Memory B cell (primary cell): ENCODE measurements at regions not wholly inside any gene's neighbourhood (a gene's known extent, or its start where the extent isn't known, plus 50 kb on each side); places are given as distances from the start of the nearest gene placed in this dataset.

Experiments used
- ATAC-seq: fragments of 150-1000 bp; cut with Tn5 transposase; 2 replicates; pipeline ENCODE4 v1.10.0; 2021; ENCODE audit warnings: low read depth, mild to moderate bottlenecking, moderate library complexity
- DNase-seq, 2 donors: peaks; one replicate each; pipeline ENCODE4 v3.0.0; 2022; ENCODE audit warnings: low spot score in 2 of 2
- H3K27ac Mint-ChIP-seq: one replicate; pipeline ENCODE4 v1.8.0; 2022; ENCODE audit warnings: mild to moderate bottlenecking, moderate library complexity, mixed read lengths
- H3K27me3 Mint-ChIP-seq: one replicate; pipeline ENCODE4 v1.8.0; 2022; ENCODE audit warnings: mixed read lengths
- H3K36me3 Mint-ChIP-seq: one replicate; pipeline ENCODE4 v1.8.0; 2022; ENCODE audit warnings: mild to moderate bottlenecking, mixed read lengths
- H3K4me1 Mint-ChIP-seq: one replicate; pipeline ENCODE4 v1.8.0; 2022; ENCODE audit warnings: mixed read lengths
- H3K4me3 Mint-ChIP-seq: one replicate; pipeline ENCODE4 v1.8.0; 2022; ENCODE audit warnings: mild to moderate bottlenecking, moderate library complexity, mixed read lengths
- H3K9me3 Mint-ChIP-seq: one replicate; pipeline ENCODE4 v1.8.0; 2022; ENCODE audit warnings: mixed read lengths

DNA sequence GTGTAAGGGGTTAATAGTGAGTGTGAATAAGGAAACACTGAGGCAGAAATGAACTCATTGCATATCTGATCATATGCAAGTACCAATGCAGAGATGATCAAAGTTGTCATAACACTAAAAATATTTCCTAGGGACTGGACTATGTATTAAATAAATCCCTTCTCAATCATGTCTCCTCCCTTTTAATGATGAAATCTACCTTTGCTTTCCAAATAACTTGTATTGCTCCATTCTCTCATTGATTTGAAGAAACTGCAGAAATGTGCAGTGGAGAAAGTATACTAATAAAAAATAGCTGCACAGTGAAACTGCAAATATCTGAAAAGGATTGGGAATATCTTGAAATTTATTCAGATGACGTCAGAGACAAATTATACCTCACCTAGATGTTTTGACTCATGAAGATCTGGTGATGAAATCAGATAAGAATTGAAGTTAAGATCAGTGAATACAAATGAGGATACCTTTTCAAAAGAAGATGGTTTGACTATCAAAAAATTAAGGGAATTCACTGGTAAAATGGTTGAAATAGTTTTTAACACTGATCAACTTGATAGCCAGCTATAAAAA, 1264.9 kb upstream of the USP15 start:
- Mint-ChIP-seq H3K4me1 (no peaks in the 10 kb centered on the region), H3K27ac (no peak overlapping the region), H3K9me3 (peaks cover 2% of the 10 kb centered on the region), H3K36me3 (no peaks in the 10 kb centered on the region), H3K27me3 (no peaks in the 10 kb centered on the region), H3K4me3 (no peak overlapping the region)
- DNase-seq (no peak), ATAC-seq (no peak)

DNA sequence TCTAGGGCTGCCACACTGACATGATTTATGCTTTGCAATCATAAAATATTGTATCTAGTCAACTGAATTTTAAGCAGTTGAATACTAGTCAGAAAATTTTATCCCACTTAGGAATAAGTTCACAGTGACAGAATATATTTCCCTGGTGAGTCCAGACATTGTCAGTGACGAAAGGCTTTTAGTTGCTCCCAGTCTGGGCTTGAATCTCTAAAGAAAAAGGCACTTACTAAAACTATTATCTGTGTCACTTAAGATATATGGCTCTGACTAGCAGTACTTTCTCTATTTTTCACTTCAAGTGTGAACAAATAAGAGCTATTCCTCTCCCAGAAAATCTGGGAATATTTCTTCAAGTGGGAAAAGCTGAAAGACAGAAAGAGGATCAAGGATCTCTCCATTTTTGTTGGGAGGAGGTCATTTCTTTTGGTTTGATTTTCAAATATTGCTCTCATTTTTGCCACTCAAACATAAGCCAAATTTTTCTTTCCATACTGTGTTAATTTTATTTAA, 1262.3 kb upstream of the USP15 start:
- DNase-seq, result no peak
- H3K4me3 Mint-ChIP-seq, result no peak overlapping the region
- H3K27ac Mint-ChIP-seq, result no peak overlapping the region
- no peaks in the 10 kb centered on the region for H3K4me1 Mint-ChIP-seq
- H3K27me3 Mint-ChIP-seq, result no peaks in the 10 kb centered on the region
- H3K36me3 Mint-ChIP-seq, result no peaks in the 10 kb centered on the region
- ATAC-seq, result no peak
- H3K9me3 Mint-ChIP-seq, result peaks cover 5% of the 10 kb centered on the region

DNA sequence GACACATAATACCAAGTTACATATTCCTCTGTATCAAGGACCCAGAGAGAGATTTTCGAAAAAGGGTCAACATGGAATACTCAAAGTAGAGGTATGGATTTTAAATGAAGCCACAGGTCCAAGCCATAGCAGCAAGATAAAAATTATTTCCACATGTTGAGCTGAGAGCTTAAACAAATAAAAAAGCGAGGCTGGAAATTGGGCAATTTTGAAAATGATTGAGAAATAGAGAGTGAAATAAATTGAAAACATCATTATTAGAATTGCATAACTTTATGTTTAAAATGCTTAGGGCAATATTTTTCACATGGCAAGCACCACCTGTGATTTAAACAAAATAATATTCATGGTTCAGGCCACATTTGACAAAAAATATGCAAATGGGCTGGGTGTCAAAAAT, 1251.0 kb upstream of the USP15 start:
- Mint-ChIP-seq H3K9me3 (no peaks in the 10 kb centered on the region), H3K4me1 (no peaks in the 10 kb centered on the region), H3K27me3 (no peaks in the 10 kb centered on the region), H3K36me3 (no peaks in the 10 kb centered on the region), H3K4me3 (no peak overlapping the region), H3K27ac (no peak overlapping the region)
- ATAC-seq (no peak), DNase-seq (no peak)

DNA sequence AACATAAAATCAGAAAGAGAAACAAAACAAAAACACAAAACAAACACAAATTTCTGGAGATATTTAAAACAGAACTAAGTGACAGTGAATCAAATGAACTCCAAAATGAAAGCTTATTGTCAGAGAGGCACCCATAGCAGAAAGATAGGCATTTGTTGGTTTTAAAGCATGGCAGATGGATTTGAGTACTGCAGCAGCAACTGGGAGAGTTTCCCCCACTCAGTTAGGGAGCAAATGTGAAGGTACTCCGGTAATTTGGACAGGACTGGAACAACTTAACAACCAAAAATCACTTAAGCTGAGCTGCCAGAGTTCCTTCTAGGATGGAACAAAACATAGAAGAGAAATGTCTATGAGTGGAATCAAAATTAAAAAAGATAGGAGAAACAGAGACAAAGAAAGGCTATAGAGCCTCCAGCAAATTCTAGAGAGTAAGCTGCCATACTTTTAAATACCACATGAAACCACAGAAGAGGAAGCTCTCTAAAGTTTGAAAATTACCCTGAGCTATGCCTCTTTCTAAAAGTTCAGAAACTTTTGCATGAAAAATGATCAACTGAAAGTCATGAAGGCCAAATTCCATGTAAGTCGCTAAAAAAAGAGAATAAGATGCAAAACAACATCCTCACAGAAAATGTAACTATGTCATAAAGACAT, 1248.3 kb upstream of the USP15 start:
- Mint-ChIP-seq H3K4me1 (no peaks in the 10 kb centered on the region), H3K27me3 (no peaks in the 10 kb centered on the region), H3K27ac (no peak overlapping the region), H3K4me3 (no peak overlapping the region), H3K9me3 (peaks cover 2% of the 10 kb centered on the region), H3K36me3 (no peaks in the 10 kb centered on the region)
- DNase-seq, result no peak
- no peak for ATAC-seq

DNA sequence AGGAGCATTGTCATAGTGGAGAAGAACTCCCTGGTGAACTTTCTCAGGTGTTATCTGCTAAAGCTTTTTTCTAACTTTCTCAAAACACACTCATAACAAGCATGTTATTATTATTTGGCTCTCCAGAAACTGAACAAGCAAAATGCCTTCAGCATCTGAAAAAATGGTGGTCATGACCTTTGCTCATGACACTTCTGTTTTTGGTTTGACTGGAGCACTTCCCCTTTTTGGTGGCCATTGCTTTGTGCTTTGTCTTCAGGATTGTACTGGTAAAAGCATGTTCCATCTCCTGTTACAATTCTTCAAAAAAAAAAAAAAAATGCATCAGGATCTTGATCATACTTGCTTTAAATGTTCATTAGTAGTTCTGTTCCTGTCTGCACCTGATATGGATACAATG, 1241.6 kb upstream of the USP15 start:
- no peaks in the 10 kb centered on the region for H3K4me1 Mint-ChIP-seq
- H3K4me3 Mint-ChIP-seq, result no peak overlapping the region
- peaks cover 7% of the 10 kb centered on the region for H3K9me3 Mint-ChIP-seq
- H3K27ac Mint-ChIP-seq, result no peak overlapping the region
- ATAC-seq (no peak), DNase-seq (no peak)
- H3K36me3 Mint-ChIP-seq, result no peaks in the 10 kb centered on the region
- H3K27me3 Mint-ChIP-seq, result no peaks in the 10 kb centered on the region

DNA sequence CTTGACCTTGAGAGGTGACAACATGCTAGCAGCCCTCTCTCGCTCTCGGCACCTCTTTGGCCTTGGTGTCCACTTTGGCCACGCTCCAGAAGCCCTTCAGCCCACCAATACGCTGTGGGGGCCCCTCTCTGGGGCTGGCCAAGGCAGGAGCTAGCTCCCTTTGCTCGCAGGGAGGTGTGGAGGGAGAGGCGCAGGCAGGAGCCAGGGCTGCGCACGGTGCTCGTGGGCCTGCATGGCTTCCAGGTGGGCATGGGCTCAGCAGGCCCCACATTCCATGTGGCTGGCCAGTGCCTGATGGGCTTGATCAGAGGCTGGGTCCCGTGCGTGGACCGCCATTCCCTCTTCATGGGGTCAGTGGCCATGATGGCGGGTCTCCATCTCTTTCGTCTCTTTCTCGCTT, 1237.0 kb upstream of the USP15 start:
- no peaks in the 10 kb centered on the region for H3K36me3 Mint-ChIP-seq
- DNase-seq, result no peak
- peaks cover 6% of the 10 kb centered on the region for H3K9me3 Mint-ChIP-seq
- H3K27me3 Mint-ChIP-seq, result no peaks in the 10 kb centered on the region
- H3K4me1 Mint-ChIP-seq, result no peaks in the 10 kb centered on the region
- ATAC-seq, result no peak
- no peak overlapping the region for H3K27ac Mint-ChIP-seq
- H3K4me3 Mint-ChIP-seq, result no peak overlapping the region

DNA sequence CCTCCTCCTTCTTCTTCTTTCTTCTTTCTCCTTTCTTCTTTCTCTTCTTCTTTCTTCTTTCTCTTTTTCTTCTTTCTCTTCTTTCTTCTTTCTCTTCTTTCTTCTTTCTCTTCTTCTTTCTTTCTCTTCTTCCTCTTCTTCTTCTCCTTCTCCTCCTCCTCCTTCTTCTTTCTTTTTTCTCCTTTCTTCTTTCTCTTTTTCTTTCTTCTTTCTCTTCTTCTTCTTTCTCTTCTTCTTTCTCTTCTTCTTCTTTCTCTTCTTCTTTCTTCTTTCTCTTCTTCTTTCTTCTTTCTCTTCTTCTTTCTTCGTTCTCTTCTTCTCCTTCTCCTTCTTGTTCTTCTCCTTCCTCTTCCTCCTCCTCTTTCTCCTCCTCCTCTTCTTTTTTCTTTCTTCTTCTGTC, 1230.7 kb upstream of the USP15 start:
- Mint-ChIP-seq H3K27ac (no peak overlapping the region), H3K9me3 (peaks cover 8% of the 10 kb centered on the region), H3K27me3 (no peaks in the 10 kb centered on the region), H3K36me3 (peaks cover 5% of the 10 kb centered on the region), H3K4me3 (no peak overlapping the region), H3K4me1 (no peaks in the 10 kb centered on the region)
- ATAC-seq (no peak), DNase-seq (no peak)

DNA sequence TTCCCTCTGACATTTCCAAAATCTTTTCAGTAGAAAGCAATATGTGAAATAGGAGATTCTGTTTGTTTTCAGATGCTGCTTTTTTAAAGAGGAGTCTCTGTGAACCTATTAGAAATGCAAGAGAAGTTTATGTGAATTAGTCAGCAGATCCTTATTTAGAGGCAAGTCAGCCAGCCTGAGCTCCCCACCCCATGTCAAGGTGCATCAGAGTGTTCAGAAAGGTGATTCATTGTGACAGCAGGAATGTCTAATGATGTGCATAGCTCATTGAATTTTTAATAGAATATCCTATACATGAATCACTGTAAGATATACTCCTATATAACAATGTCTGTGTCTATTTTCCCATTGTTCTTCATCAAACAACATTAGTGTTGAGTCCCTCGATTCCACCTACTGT, 1222.4 kb upstream of the USP15 start:
- Mint-ChIP-seq H3K36me3 (no peaks in the 10 kb centered on the region), H3K4me3 (no peak overlapping the region), H3K27me3 (no peaks in the 10 kb centered on the region), H3K9me3 (no peaks in the 10 kb centered on the region), H3K27ac (no peak overlapping the region), H3K4me1 (no peaks in the 10 kb centered on the region)
- ATAC-seq, result no peak
- no peak for DNase-seq

DNA sequence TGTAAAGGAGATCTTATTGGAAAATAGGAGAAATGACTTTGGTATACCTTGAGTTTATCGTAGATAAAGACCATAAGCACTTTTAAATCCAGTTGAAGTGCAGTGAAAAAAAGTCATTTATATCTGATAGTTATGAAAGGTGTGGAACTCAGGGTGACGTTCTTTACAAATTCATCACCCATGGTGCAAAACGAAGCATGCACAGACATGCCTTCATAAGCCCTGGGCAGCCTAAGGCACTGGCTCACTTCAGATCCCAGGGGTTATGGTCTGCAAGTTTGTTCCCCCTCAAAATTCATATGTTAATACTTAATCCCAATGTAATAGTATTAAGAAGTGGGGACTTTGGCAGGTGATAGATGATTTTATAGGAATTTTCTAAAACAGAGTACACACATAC, 1216.4 kb upstream of the USP15 start:
- ATAC-seq, result no peak
- Mint-ChIP-seq H3K27me3 (no peaks in the 10 kb centered on the region), H3K4me3 (no peak overlapping the region), H3K9me3 (peaks cover 2% of the 10 kb centered on the region), H3K27ac (no peak overlapping the region), H3K36me3 (no peaks in the 10 kb centered on the region), H3K4me1 (no peaks in the 10 kb centered on the region)
- no peak for DNase-seq

DNA sequence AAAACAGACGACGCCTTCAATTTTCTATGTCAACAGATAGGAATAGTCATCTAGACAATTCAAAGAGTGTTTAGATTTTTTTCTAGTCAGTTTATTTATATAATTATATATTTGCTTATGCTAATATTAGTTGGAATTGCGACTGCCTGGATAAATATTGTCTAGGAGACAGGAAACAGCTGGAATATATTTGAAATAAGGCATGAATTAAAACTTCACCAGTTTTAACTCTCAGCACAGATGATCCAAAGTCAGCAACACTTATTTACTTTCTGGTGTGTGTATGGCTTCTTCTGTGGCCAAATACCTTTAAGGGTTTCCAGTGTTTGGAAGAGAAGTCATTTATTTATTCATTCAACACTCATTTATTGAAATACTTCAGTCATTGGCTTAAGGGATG, 1215.4 kb upstream of the USP15 start:
- H3K27me3 Mint-ChIP-seq, result no peaks in the 10 kb centered on the region
- no peak for ATAC-seq
- no peaks in the 10 kb centered on the region for H3K36me3 Mint-ChIP-seq
- H3K4me1 Mint-ChIP-seq, result no peaks in the 10 kb centered on the region
- peaks cover 2% of the 10 kb centered on the region for H3K9me3 Mint-ChIP-seq
- no peak overlapping the region for H3K27ac Mint-ChIP-seq
- no peak for DNase-seq
- H3K4me3 Mint-ChIP-seq, result no peak overlapping the region

DNA sequence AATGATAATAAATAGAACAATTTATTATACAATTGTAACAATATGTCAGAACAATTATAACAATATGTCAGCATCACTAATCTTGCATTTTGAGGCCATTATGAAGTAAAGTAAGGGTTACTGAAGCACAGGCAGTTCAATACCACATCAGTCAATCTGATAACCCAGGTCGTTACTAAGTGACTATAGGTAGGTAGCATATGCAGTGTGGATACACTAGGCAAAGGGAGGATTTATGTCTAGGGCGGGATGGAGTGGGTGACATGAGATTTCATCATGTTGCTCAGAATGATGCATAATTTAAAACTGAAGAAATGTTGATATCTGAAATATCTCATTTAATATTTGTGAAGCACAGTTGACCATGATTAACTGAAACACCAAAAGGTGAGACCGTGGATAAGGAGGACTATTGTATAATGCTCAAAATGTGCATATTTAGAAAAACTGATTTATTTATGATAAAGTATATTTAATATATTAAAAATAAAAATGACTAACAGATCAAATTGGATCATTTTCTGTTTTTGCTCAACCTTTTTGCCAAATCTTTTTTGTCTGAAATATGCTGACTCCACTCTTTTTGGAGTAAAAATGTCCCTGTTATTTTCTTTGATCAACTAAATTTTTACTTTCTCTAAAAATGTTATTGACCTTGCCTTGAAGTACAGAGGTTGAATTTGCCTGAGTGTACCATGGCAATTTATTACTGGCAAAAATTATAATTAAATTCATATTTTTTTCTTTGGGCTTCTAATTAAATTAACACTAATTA, 1189.4 kb upstream of the USP15 start:
- ATAC-seq (no peak), DNase-seq (no peak)
- no peaks in the 10 kb centered on the region for H3K27me3 Mint-ChIP-seq
- no peak overlapping the region for H3K27ac Mint-ChIP-seq
- no peaks in the 10 kb centered on the region for H3K36me3 Mint-ChIP-seq
- no peaks in the 10 kb centered on the region for H3K4me1 Mint-ChIP-seq
- H3K4me3 Mint-ChIP-seq, result no peak overlapping the region
- peaks cover 1% of the 10 kb centered on the region for H3K9me3 Mint-ChIP-seq

DNA sequence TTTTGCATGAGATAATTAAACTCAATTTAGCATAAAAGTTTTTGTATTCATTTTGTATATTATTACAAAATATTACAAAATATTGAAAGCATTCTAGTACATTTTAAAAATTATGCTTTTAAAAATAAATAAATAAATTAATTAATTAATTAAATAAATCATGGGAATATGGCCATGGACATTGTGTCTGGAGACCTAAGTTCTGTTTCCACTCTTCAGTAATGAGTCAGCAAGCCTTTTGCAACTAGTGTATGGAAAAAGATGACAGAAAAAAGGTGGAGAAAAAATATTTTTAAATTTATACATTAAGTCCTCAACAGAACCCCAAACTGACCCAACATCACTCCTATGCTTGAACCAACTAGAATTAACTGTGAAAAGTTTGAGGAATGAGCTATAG, 1187.5 kb upstream of the USP15 start:
- H3K27me3 Mint-ChIP-seq, result no peaks in the 10 kb centered on the region
- DNase-seq (no peak), ATAC-seq (no peak)
- H3K4me3 Mint-ChIP-seq, result no peak overlapping the region
- peaks cover 1% of the 10 kb centered on the region for H3K9me3 Mint-ChIP-seq
- no peaks in the 10 kb centered on the region for H3K36me3 Mint-ChIP-seq
- H3K27ac Mint-ChIP-seq, result no peak overlapping the region
- no peaks in the 10 kb centered on the region for H3K4me1 Mint-ChIP-seq

DNA sequence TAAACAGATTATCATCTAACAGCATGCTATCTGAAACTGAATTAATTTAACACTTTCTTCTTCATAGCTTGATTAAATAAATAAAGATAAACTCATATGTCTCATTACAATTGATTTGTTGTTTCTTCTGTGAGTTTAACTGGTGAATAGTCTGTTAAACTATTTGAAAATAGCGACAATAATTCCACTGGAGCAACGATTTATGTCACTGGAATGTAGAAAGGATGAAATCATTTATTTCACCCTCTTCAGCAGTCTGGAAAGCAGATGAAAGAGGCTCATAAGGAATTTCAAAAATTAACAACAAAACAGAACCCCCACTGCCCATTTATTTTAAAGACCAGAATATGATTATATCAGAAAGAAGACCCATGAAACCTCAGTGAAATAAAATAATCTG, 1165.1 kb upstream of the USP15 start:
- no peaks in the 10 kb centered on the region for H3K9me3 Mint-ChIP-seq
- no peaks in the 10 kb centered on the region for H3K27me3 Mint-ChIP-seq
- H3K4me3 Mint-ChIP-seq, result no peak overlapping the region
- no peaks in the 10 kb centered on the region for H3K36me3 Mint-ChIP-seq
- no peaks in the 10 kb centered on the region for H3K4me1 Mint-ChIP-seq
- no peak overlapping the region for H3K27ac Mint-ChIP-seq
- DNase-seq (no peak), ATAC-seq (no peak)

DNA sequence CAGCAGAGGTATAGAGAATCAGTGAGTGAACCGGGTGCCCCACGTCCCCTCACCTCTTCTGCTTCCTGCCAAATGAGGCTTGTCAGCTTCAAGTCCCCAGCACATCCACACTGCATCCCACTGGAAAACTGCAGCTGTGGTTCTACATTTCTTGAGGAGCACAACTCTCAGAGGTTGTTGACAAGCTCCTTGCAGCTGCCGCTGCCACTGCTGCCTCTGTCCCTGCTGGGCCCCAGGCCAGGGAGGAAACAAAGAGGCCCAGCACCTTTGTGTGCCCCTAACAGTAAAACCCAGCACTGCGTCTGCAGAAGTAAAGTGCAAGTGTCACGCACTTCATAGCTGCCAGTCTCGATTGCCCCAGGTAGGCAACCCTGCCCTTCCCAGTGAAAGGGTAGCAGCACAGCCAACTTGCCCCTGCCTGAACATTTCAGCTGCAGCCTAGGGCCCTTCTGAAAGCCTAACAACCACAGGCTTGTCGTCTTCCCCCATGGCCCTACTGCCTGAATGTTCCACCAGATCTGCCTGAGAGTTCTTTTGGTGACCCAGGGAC, 1162.1 kb upstream of the USP15 start:
- DNase-seq, result no peak
- Mint-ChIP-seq H3K27ac (no peak overlapping the region), H3K9me3 (peaks cover 5% of the 10 kb centered on the region), H3K27me3 (no peaks in the 10 kb centered on the region), H3K36me3 (no peaks in the 10 kb centered on the region), H3K4me3 (no peak overlapping the region), H3K4me1 (no peaks in the 10 kb centered on the region)
- ATAC-seq, result no peak
